SK-N-SH (cell line): ENCODE measurements at regions not wholly inside any gene's neighbourhood (a gene's known extent, or its start where the extent isn't known, plus 50 kb on each side); places are given as distances from the start of the nearest gene placed in this dataset.

Source experiments
- CTCF ChIA-PET: fragments of 300-600, 350-600 bp; formaldehyde crosslinking; extraction: SDS; loops from one replicate; lab custom pipeline; 2021; lab: Yijun Ruan, JAX
- POLR2A ChIA-PET: fragments of 350-600 bp; sonication (Branson Sonifier 250); formaldehyde crosslinking; extraction: SDS; loops from one replicate; lab custom pipeline; 2020; ENCODE audit warnings: antibody characterized with exemption, inconsistent platforms; lab: Yijun Ruan, JAX
- DNase-seq: peaks from one replicate; pipeline ENCODE4 v3.0.0; 2012
- H2AFZ ChIP-seq: fragments of 200-600 bp; sonication (generic); 2 replicates; pipeline ENCODE4 v1.8.1; 2016; ENCODE audit warnings: antibody characterized with exemption, mild to moderate bottlenecking, low read depth
- H3F3A ChIP-seq: fragments of 200-600 bp; sonication (generic); replicated peaks from 2 replicates; pipeline ENCODE3; 2016; ENCODE audit warnings: antibody characterized with exemption, mild to moderate bottlenecking; ENCODE audit not compliant: insufficient read depth
- H3K27ac ChIP-seq, 2 experiments: fragments of 200-500 bp in 1 of 2; fragments of 200-600 bp in 1 of 2; sonication (Bioruptor generic) in 1 of 2; sonication (generic), shearing (Covaris generic) in 1 of 2; 2 replicates each; pipeline versions ENCODE4 v1.5.1 to v1.6.1; 2014 to 2016; ENCODE audit warnings: low read depth in 2 of 2, inconsistent platforms in 1 of 2, low read length in 1 of 2, mild to moderate bottlenecking in 1 of 2, mixed read lengths in 1 of 2
- H3K27me3 ChIP-seq: fragments of 200-600 bp; sonication (generic), shearing (Covaris generic); 2 replicates; pipeline ENCODE4 v1.6.1; 2016; ENCODE audit warnings: mixed run types; ENCODE audit not compliant: insufficient read depth
- H3K36me3 ChIP-seq, 2 experiments: fragments of 200-500 bp in 1 of 2; fragments of 200-600 bp in 1 of 2; sonication (Bioruptor generic) in 1 of 2; sonication (generic) in 1 of 2; replicated peaks in 1 of 2; 2 replicates each; pipeline versions ENCODE3 to v1.5.1; 2014 to 2016; ENCODE audit warnings: low read length in 1 of 2, mild to moderate bottlenecking in 1 of 2; ENCODE audit not compliant: insufficient read depth in 2 of 2, control insufficient read depth in 1 of 2
- H3K4me1 ChIP-seq, 2 experiments: fragments of 200-500 bp in 1 of 2; fragments of 200-600 bp in 1 of 2; sonication (Bioruptor generic) in 1 of 2; sonication (generic), shearing (Covaris generic) in 1 of 2; 2 replicates each; pipeline versions ENCODE4 v1.5.1 to v1.6.1; 2014 to 2016; ENCODE audit warnings: low read depth in 1 of 2, low read length in 1 of 2, mixed run types in 1 of 2; ENCODE audit not compliant: insufficient read depth in 2 of 2, control insufficient read depth in 1 of 2
- H3K4me2 ChIP-seq: fragments of 200-600 bp; sonication (generic), shearing (Covaris generic); 2 replicates; pipeline ENCODE4 v1.6.1; 2017; ENCODE audit warnings: mixed run types
- H3K4me3 ChIP-seq, 2 experiments: fragments of 200-500 bp in 1 of 2; fragments of 200-600 bp in 1 of 2; sonication (Bioruptor generic) in 1 of 2; sonication (generic), shearing (Covaris generic) in 1 of 2; 2 replicates each; pipeline versions ENCODE4 v1.5.1 to v1.8.1; 2014 to 2016; ENCODE audit warnings: low read depth in 2 of 2, inconsistent platforms in 1 of 2, low read length in 1 of 2, mild to moderate bottlenecking in 1 of 2, mixed read lengths in 1 of 2, moderate library complexity in 1 of 2
- H3K79me2 ChIP-seq: fragments of 200-600 bp; sonication (generic); 2 replicates; pipeline ENCODE4 v1.8.1; 2017; ENCODE audit warnings: mild to moderate bottlenecking; ENCODE audit not compliant: insufficient read depth
- H3K9ac ChIP-seq: fragments of 200-600 bp; sonication (generic); 2 replicates; pipeline ENCODE4 v1.6.1; 2017; ENCODE audit warnings: mixed run types
- H3K9me2 ChIP-seq: fragments of 200-600 bp; sonication (generic); 2 replicates; pipeline ENCODE4 v1.6.1; 2017; ENCODE audit warnings: mixed run types
- H3K9me3 ChIP-seq: fragments of 200-600 bp; sonication (generic); 2 replicates; pipeline ENCODE4 v1.6.1; 2017; ENCODE audit warnings: mixed run types, mild to moderate bottlenecking, moderate library complexity
- H4K20me1 ChIP-seq: fragments of 200-600 bp; sonication (generic); 2 replicates; pipeline ENCODE4 v1.6.1; 2017; ENCODE audit warnings: mild to moderate bottlenecking, mixed run types; ENCODE audit not compliant: insufficient read depth
- CHD2 ChIP-seq: fragments of 150-350 bp; IDR thresholded peaks from 2 replicates; pipeline ENCODE4 v1.6.1; 2018; ENCODE audit warnings: low read length; ENCODE audit not compliant: partially characterized antibody
- ELF1 ChIP-seq: IDR thresholded peaks from 2 replicates; pipeline ENCODE4 v1.4.0; 2012
- EP300 ChIP-seq, 2 experiments: IDR thresholded peaks; 2 replicates each; pipeline versions ENCODE4 v1.4.0 to v1.6.1; 2012; ENCODE audit warnings: borderline replicate concordance in 1 of 2, low read depth in 1 of 2, low read length in 1 of 2
- FOSL2 ChIP-seq: IDR thresholded peaks from 2 replicates; pipeline ENCODE4 v1.4.0; 2012; ENCODE audit warnings: low read depth, mild to moderate bottlenecking, moderate library complexity, borderline replicate concordance
- FOXM1 ChIP-seq: IDR thresholded peaks from 2 replicates; pipeline ENCODE4 v1.4.0; 2012; ENCODE audit warnings: low read depth, mild to moderate bottlenecking
- GABPA ChIP-seq: IDR thresholded peaks from 2 replicates; pipeline ENCODE4 v1.4.0; 2012; ENCODE audit warnings: low read depth, mild to moderate bottlenecking
- MXI1 ChIP-seq: IDR thresholded peaks from 2 replicates; pipeline ENCODE4 v1.6.1; 2012; ENCODE audit warnings: mild to moderate bottlenecking, low read depth, low read length, improper control_type of control experiment
- NRF1 ChIP-seq: IDR thresholded peaks from 2 replicates; pipeline ENCODE4 v1.6.1; 2012; ENCODE audit warnings: low read depth, mild to moderate bottlenecking, low read length
- POLR2AphosphoS5 ChIP-seq: IDR thresholded peaks from 2 replicates; pipeline ENCODE4 v1.6.1; 2012; ENCODE audit warnings: low read depth, low read length
- RAD21 ChIP-seq: IDR thresholded peaks from 2 replicates; pipeline ENCODE4 v1.6.1; 2012; ENCODE audit warnings: mild to moderate bottlenecking, low read length
- REST ChIP-seq: IDR thresholded peaks from 2 replicates; pipeline ENCODE4 v1.6.1; 2012; ENCODE audit warnings: mild to moderate bottlenecking, low read depth, low read length, moderate library complexity
- RFX5 ChIP-seq: IDR thresholded peaks from 2 replicates; pipeline ENCODE4 v1.6.1; 2012; ENCODE audit warnings: mild to moderate bottlenecking, improper control_type of control experiment, low read length
- SMC3 ChIP-seq: IDR thresholded peaks from 2 replicates; pipeline ENCODE4 v1.6.1; 2012; ENCODE audit warnings: low read depth, low read length, improper control_type of control experiment
- TAF1 ChIP-seq: IDR thresholded peaks from 2 replicates; pipeline ENCODE4 v1.6.1; 2012; ENCODE audit warnings: low read depth, mild to moderate bottlenecking, low read length, moderate library complexity, borderline replicate concordance
- TCF12 ChIP-seq: IDR thresholded peaks from 2 replicates; pipeline ENCODE4 v1.4.0; 2012
- TEAD4 ChIP-seq: IDR thresholded peaks from 2 replicates; pipeline ENCODE4 v1.4.0; 2012; ENCODE audit warnings: mild to moderate bottlenecking, borderline replicate concordance; ENCODE audit not compliant: insufficient read depth
- USF2 ChIP-seq: fragments of 150-350 bp; IDR thresholded peaks from 2 replicates; pipeline ENCODE4 v1.6.1; 2017; ENCODE audit warnings: antibody characterized with exemption, low read length, low read depth, borderline replicate concordance
- YY1 ChIP-seq: IDR thresholded peaks from 2 replicates; pipeline ENCODE4 v1.4.0; 2012; ENCODE audit warnings: low read depth, mild to moderate bottlenecking
- WGBS: methylation state at CpG from one replicate; pipeline ENCODE4 v1.1.6; 2017; ENCODE audit warnings: low lambda C conversion rate; 5-methylcytosine and 5-hydroxymethylcytosine counted together

- TF ChIP-seq TEAD4, result no peak
- no peak for TF ChIP-seq SMC3
- no peak for TF ChIP-seq RFX5
- TF ChIP-seq ELF1, result no peak
- TF ChIP-seq MXI1, result no peak
- TF ChIP-seq CHD2, result no peak
- no peak for TF ChIP-seq RAD21
- TF ChIP-seq EP300 (IDR thresholded peaks at IDR 0.05; ENCODE audit: borderline replicate concordance in 1 of 2, low read depth in 1 of 2, low read length in 1 of 2), result no peak
- no peak for TF ChIP-seq GABPA
Measured at GRCh38 chrX:107551546-107551945, 76.8 kb upstream of the PRPS1 start (continued).

GRCh38 chrX:107552930-107553329 lies 75.4 kb upstream of the PRPS1 start:
- Histone ChIP-seq H2AFZ (no peak overlapping the region), H3K9me2 (no peaks in the 10 kb centered on the region), H3K4me3 (no peak overlapping the region), H3K36me3 (no peaks in the 10 kb centered on the region), H3K4me2 (no peak overlapping the region), H3K27me3 (no peaks in the 10 kb centered on the region; the same call in 1 of the 2 replicates), H3K9ac (no peak overlapping the region), H4K20me1 (no peaks in the 10 kb centered on the region), H3F3A (no peaks in the 10 kb centered on the region), H3K27ac (no peak overlapping the region), H3K4me1 (no peaks in the 10 kb centered on the region), H3K9me3 (no peaks in the 10 kb centered on the region), H3K79me2 (no peaks in the 10 kb centered on the region)
- ChIA-PET POLR2A (no interaction called here), CTCF (no interaction called here)
- 56% methylated on average over 1 of the region's 1 CpG for WGBS
- TF ChIP-seq REST (no peak), TCF12 (no peak), SMC3 (no peak), YY1 (no peak), TAF1 (no peak), ELF1 (no peak), FOSL2 (no peak), NRF1 (no peak), EP300 (IDR thresholded peaks at IDR 0.05; ENCODE audit: borderline replicate concordance in 1 of 2, low read depth in 1 of 2, low read length in 1 of 2) (no peak), MXI1 (no peak), RAD21 (no peak), USF2 (no peak), POLR2AphosphoS5 (no peak), FOXM1 (no peak)
- DNase-seq, result no peak
